ENCODE measurements at regions not wholly inside any gene's neighbourhood (a gene's known extent, or its start where the extent isn't known, plus 50 kb on each side); places are given as distances from the start of the nearest gene placed in this dataset.
A peak's percentile ranks its signal among the peaks of the same experiment; 100 is the strongest.

DNA sequence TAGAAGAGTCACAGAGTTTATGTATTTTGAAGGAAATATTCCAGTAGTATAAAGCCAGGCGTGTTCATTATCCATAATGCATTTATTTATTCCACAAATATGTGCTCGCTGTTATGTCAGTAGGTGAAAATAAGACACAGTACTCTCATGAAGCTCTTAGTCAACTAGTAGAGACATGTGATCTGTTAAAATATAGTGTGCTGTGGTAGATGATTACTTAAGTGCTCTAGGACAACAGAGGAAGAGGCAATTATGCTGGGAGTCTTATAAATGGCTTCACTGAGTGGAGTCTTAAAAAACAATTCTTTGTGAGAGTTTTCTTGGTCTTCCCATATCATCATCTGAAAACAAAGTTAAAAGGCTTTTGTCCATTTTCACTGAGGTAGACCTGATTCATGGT, 457.3 kb downstream of the XIRP2 start:
- no peaks in the 10 kb centered on the region for H3K27me3 ChIP-seq (ENCODE audit: control insufficient read depth in 4 of 4, insufficient read depth in 4 of 4, low read length in 3 of 4)
- WGBS: 83% methylated on average over 2 of the region's 2 CpGs
- no peaks in the 10 kb centered on the region for H3K9me3 ChIP-seq (ENCODE audit: control insufficient read depth in 4 of 4, low read length in 3 of 4)
- no peak overlapping the region for H3K9ac ChIP-seq (ENCODE audit: low read depth in 1 of 2, low read length in 2 of 2)
- DNase-seq (ENCODE audit: low spot score): no peak
- H3K4me3 ChIP-seq (ENCODE audit: low read depth in 1 of 3, low read length in 3 of 3): no peak overlapping the region
- TF ChIP-seq ATF3 (IDR thresholded peaks at IDR 0.05) (no peak), FOXA1 (IDR thresholded peaks at IDR 0.05) (no peak), GABPA (IDR thresholded peaks at IDR 0.05 in 1 of 2, conservative IDR thresholded peaks at IDR 0.05 in 1 of 2) (no peak), NR2F2 (IDR thresholded peaks at IDR 0.05) (no peak), RAD21 (IDR thresholded peaks at IDR 0.05) (no peak), JUND (IDR thresholded peaks at IDR 0.05) (no peak), YY1 (IDR thresholded peaks at IDR 0.05) (no peak), HNF4G (IDR thresholded peaks at IDR 0.05) (no peak)
- TF ChIP-seq, protein P1, sequence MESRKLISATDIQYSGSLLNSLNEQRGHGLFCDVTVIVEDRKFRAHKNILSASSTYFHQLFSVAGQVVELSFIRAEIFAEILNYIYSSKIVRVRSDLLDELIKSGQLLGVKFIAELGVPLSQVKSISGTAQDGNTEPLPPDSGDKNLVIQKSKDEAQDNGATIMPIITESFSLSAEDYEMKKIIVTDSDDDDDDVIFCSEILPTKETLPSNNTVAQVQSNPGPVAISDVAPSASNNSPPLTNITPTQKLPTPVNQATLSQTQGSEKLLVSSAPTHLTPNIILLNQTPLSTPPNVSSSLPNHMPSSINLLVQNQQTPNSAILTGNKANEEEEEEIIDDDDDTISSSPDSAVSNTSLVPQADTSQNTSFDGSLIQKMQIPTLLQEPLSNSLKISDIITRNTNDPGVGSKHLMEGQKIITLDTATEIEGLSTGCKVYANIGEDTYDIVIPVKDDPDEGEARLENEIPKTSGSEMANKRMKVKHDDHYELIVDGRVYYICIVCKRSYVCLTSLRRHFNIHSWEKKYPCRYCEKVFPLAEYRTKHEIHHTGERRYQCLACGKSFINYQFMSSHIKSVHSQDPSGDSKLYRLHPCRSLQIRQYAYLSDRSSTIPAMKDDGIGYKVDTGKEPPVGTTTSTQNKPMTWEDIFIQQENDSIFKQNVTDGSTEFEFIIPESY (IDR thresholded peaks at IDR 0.05): no peak
- TF ChIP-seq, protein P2, sequence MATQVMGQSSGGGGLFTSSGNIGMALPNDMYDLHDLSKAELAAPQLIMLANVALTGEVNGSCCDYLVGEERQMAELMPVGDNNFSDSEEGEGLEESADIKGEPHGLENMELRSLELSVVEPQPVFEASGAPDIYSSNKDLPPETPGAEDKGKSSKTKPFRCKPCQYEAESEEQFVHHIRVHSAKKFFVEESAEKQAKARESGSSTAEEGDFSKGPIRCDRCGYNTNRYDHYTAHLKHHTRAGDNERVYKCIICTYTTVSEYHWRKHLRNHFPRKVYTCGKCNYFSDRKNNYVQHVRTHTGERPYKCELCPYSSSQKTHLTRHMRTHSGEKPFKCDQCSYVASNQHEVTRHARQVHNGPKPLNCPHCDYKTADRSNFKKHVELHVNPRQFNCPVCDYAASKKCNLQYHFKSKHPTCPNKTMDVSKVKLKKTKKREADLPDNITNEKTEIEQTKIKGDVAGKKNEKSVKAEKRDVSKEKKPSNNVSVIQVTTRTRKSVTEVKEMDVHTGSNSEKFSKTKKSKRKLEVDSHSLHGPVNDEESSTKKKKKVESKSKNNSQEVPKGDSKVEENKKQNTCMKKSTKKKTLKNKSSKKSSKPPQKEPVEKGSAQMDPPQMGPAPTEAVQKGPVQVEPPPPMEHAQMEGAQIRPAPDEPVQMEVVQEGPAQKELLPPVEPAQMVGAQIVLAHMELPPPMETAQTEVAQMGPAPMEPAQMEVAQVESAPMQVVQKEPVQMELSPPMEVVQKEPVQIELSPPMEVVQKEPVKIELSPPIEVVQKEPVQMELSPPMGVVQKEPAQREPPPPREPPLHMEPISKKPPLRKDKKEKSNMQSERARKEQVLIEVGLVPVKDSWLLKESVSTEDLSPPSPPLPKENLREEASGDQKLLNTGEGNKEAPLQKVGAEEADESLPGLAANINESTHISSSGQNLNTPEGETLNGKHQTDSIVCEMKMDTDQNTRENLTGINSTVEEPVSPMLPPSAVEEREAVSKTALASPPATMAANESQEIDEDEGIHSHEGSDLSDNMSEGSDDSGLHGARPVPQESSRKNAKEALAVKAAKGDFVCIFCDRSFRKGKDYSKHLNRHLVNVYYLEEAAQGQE (IDR thresholded peaks at IDR 0.05): no peak
- TF ChIP-seq, protein P3, sequence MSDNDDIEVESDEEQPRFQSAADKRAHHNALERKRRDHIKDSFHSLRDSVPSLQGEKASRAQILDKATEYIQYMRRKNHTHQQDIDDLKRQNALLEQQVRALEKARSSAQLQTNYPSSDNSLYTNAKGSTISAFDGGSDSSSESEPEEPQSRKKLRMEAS (IDR thresholded peaks at IDR 0.05): no peak
- H3K27ac ChIP-seq (ENCODE audit: low read depth in 1 of 2, low read length in 2 of 2): no peak overlapping the region
- no peaks in the 10 kb centered on the region for H3K4me1 ChIP-seq (ENCODE audit: control insufficient read depth in 4 of 4, insufficient read depth in 4 of 4, low read length in 3 of 4)
- no peaks in the 10 kb centered on the region for H3K36me3 ChIP-seq (ENCODE audit: control insufficient read depth in 4 of 4, insufficient read depth in 3 of 4, low read depth in 1 of 4, low read length in 3 of 4)

GRCh38 chr2:167342769-167343168, 454.5 kb downstream of the XIRP2 start:
- WGBS: 70% methylated on average over 1 of the region's 1 CpG
- H3K9me3 ChIP-seq (ENCODE audit: control insufficient read depth in 4 of 4, low read length in 3 of 4): no peaks in the 10 kb centered on the region
- peak in 1 of 2 donors; percentile 9 for TF ChIP-seq RAD21 (IDR thresholded peaks at IDR 0.05)
- TF ChIP-seq FOXA1 (IDR thresholded peaks at IDR 0.05): no peak

DNA sequence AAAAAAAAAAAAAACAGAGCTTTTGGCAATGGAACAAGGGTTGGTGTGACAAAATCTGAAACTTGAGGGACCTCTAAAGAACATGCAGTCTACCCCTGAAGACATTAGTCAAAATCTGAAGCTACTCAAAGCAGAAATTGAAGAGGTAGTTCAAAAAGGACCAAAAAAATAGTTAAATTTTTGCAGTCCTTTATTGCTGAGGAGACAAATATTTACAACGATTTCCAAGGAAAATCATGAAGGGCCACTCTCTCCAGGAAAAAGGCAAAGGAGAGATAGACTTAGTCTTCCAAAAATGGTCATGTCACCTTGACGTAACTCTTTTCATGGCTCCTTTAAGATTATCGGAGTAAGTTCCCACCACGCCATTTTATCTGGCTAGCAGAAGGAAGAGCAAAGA, 452.0 kb downstream of the XIRP2 start:
- 89% methylated on average over 4 of the region's 4 CpGs for WGBS
- Histone ChIP-seq H3K9me3 (ENCODE audit: control insufficient read depth in 4 of 4, low read length in 3 of 4) (no peaks in the 10 kb centered on the region), H3K4me1 (ENCODE audit: control insufficient read depth in 4 of 4, insufficient read depth in 4 of 4, low read length in 3 of 4) (no peaks in the 10 kb centered on the region), H3K4me3 (ENCODE audit: low read depth in 1 of 3, low read length in 3 of 3) (no peak overlapping the region), H3K9ac (ENCODE audit: low read depth in 1 of 2, low read length in 2 of 2) (no peak overlapping the region), H3K27me3 (ENCODE audit: control insufficient read depth in 4 of 4, insufficient read depth in 4 of 4, low read length in 3 of 4) (peaks cover 0 to 3% (median 0%) of the 10 kb centered on the region in 4 donors), H3K36me3 (ENCODE audit: control insufficient read depth in 4 of 4, insufficient read depth in 3 of 4, low read depth in 1 of 4, low read length in 3 of 4) (no peaks in the 10 kb centered on the region), H3K27ac (ENCODE audit: low read depth in 1 of 2, low read length in 2 of 2) (no peak overlapping the region)
- no peak for TF ChIP-seq NR2F2 (IDR thresholded peaks at IDR 0.05)
- TF ChIP-seq ATF3 (IDR thresholded peaks at IDR 0.05): no peak
- TF ChIP-seq HNF4A (conservative IDR thresholded peaks at IDR 0.05): no peak
- TF ChIP-seq RAD21 (IDR thresholded peaks at IDR 0.05): no peak
- no peak for TF ChIP-seq YY1 (IDR thresholded peaks at IDR 0.05)
- TF ChIP-seq GABPA (IDR thresholded peaks at IDR 0.05 in 1 of 2, conservative IDR thresholded peaks at IDR 0.05 in 1 of 2): no peak
- TF ChIP-seq JUND (IDR thresholded peaks at IDR 0.05): no peak
- TF ChIP-seq, protein P1 (IDR thresholded peaks at IDR 0.05): no peak
- TF ChIP-seq, protein P3 (IDR thresholded peaks at IDR 0.05): no peak
- TF ChIP-seq CTCF (IDR thresholded peaks at IDR 0.05; ENCODE audit: low read depth, low read length, missing input control): no peak
- TF ChIP-seq RXRA (IDR thresholded peaks at IDR 0.05): no peak
- no peak for TF ChIP-seq FOXA2 (IDR thresholded peaks at IDR 0.05)
- no peak for DNase-seq (ENCODE audit: low spot score)

More at GRCh38 chr2:167342769-167343168, 454.5 kb downstream of the XIRP2 start:
- no peaks in the 10 kb centered on the region for H3K36me3 ChIP-seq (ENCODE audit: control insufficient read depth in 4 of 4, insufficient read depth in 3 of 4, low read depth in 1 of 4, low read length in 3 of 4)
- H3K4me1 ChIP-seq (ENCODE audit: control insufficient read depth in 4 of 4, insufficient read depth in 4 of 4, low read length in 3 of 4): no peaks in the 10 kb centered on the region
- no peaks in the 10 kb centered on the region for H3K27me3 ChIP-seq (ENCODE audit: control insufficient read depth in 4 of 4, insufficient read depth in 4 of 4, low read length in 3 of 4)
- H3K9ac ChIP-seq (ENCODE audit: low read depth in 1 of 2, low read length in 2 of 2): no peak overlapping the region
- no peak overlapping the region for H3K27ac ChIP-seq (ENCODE audit: low read depth in 1 of 2, low read length in 2 of 2)
- no peak for DNase-seq (ENCODE audit: low spot score)
- H3K4me3 ChIP-seq (ENCODE audit: low read depth in 1 of 3, low read length in 3 of 3): no peak overlapping the region
